Prostate gland (tissue), 2 donors: ENCODE measurements at regions not wholly inside any gene's neighbourhood (a gene's known extent, or its start where the extent isn't known, plus 50 kb on each side); places are given as distances from the start of the nearest gene placed in this dataset.

Experiments used
- POLR2A ChIP-seq: fragments of 450-650 bp; IDR thresholded peaks from one replicate; pipeline ENCODE4 v1.6.1; 2016; ENCODE audit warnings: antibody characterized with exemption, mild to moderate bottlenecking
- TF ChIP-seq, protein P1 (sequence below), 4 experiments: fragments of 200-600 bp in 2 of 4; fragments of 450-650 bp in 2 of 4; sonication (generic) in 2 of 4; IDR thresholded peaks; 1 replicate in 3 of 4; 2 replicates in 1 of 4; pipeline ENCODE4 v1.5.1; 2016 to 2019; ENCODE audit warnings: antibody characterized with exemption in 4 of 4, mild to moderate bottlenecking in 2 of 4, moderate library complexity in 2 of 4

DNA sequence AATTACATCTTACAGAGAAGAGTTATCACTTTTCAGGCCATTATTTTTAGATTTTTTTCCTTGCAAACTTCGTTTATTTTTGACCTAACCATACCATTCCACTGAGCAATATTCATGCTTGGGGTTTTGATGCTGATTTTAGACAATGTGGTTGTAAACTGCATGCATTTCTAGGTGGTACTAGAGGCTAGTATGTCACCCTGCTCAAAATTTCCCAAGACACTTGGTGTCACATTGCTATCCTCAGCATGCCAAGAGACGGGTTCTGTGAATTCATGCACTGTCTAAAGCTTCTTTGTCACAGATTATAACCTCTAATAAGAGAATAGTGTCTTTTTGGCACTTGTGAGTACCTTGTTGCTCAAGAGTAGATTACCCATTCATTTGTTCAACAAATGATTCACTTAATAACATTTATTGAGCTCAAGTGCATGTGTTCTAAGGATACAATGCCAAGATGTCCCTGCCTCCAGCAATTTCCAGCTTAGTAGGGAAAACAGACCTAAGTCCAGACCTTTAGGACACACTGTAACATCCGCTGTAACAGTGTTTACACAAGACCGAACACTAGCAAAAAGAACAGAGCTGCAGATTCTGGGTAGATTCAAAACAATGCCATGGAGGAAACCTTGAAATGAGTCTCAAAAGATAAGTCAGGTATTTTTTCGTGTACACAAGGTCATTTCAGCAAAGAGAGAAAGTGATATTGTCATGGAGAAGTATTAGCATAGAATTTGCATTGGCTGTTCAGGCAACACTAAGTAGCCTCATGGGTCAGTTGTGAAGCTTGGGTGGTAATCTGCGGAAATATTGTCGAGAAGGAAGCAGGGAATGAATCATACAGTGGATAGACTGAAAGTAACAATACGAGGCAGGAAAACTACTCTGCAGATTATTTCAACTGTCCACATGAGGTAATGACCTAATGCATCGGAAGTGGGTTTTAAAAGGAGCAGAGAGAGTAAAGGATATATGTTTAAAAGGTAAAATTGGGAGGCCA, 515.1 kb upstream of the ZFP42 start:
- TF ChIP-seq POLR2A, result no peak
- TF ChIP-seq, protein P1, sequence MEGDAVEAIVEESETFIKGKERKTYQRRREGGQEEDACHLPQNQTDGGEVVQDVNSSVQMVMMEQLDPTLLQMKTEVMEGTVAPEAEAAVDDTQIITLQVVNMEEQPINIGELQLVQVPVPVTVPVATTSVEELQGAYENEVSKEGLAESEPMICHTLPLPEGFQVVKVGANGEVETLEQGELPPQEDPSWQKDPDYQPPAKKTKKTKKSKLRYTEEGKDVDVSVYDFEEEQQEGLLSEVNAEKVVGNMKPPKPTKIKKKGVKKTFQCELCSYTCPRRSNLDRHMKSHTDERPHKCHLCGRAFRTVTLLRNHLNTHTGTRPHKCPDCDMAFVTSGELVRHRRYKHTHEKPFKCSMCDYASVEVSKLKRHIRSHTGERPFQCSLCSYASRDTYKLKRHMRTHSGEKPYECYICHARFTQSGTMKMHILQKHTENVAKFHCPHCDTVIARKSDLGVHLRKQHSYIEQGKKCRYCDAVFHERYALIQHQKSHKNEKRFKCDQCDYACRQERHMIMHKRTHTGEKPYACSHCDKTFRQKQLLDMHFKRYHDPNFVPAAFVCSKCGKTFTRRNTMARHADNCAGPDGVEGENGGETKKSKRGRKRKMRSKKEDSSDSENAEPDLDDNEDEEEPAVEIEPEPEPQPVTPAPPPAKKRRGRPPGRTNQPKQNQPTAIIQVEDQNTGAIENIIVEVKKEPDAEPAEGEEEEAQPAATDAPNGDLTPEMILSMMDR (IDR thresholded peaks at IDR 0.05), result no peak
